CD14-positive monocyte (primary cell): ENCODE measurements at regions not wholly inside any gene's neighbourhood (a gene's known extent, or its start where the extent isn't known, plus 50 kb on each side); places are given as distances from the start of the nearest gene placed in this dataset.

Experiments used
- DNase-seq, 3 donors: peaks; one replicate each; pipeline ENCODE4 v3.0.0-alpha.2; 2011 to 2022
- H2AFZ ChIP-seq: 2 replicates; pipeline ENCODE4 v1.6.0; 2012; ENCODE audit warnings: mild to moderate bottlenecking, low read depth, low read length, inconsistent platforms; ENCODE audit not compliant: insufficient read depth, poor library complexity, severe bottlenecking
- H3K27ac ChIP-seq, 2 donors: 1 replicate in 1 of 2; 2 replicates in 1 of 2; pipeline ENCODE4 v1.5.1; 2012 to 2013; ENCODE audit warnings: low read length in 2 of 2, control low read depth in 1 of 2, inconsistent platforms in 1 of 2, low read depth in 1 of 2, mild to moderate bottlenecking in 1 of 2
- H3K27me3 ChIP-seq, 2 donors: one replicate each; pipeline versions ENCODE4 v1.6.0 to v1.6.1; 2011 to 2013; ENCODE audit warnings: low read length in 2 of 2; ENCODE audit not compliant: control insufficient read depth in 2 of 2, insufficient read depth in 2 of 2
- H3K36me3 ChIP-seq, 2 donors: replicated peaks in 1 of 2; 1 replicate in 1 of 2; 2 replicates in 1 of 2; pipeline versions ENCODE4 v1.5.1 to v1.6.1; 2012 to 2013; ENCODE audit warnings: low read length in 2 of 2, control low read depth in 1 of 2, inconsistent platforms in 1 of 2, mild to moderate bottlenecking in 1 of 2; ENCODE audit not compliant: insufficient read depth in 2 of 2, control insufficient read depth in 1 of 2
- H3K4me1 ChIP-seq, 2 donors: 1 replicate in 1 of 2; 2 replicates in 1 of 2; pipeline versions ENCODE4 v1.5.1 to v1.6.1; 2012 to 2013; ENCODE audit warnings: low read length in 2 of 2, control low read depth in 1 of 2, inconsistent platforms in 1 of 2, mild to moderate bottlenecking in 1 of 2, moderate library complexity in 1 of 2; ENCODE audit not compliant: insufficient read depth in 2 of 2, control insufficient read depth in 1 of 2
- H3K4me2 ChIP-seq: replicated peaks from 2 replicates; pipeline ENCODE3; 2012; ENCODE audit warnings: low read length, moderate library complexity, mild to moderate bottlenecking; ENCODE audit not compliant: poor library complexity, severe bottlenecking; ENCODE audit errors: extremely low read depth
- H3K4me3 ChIP-seq, 3 experiments: fragments of 200-600 bp in 1 of 3; sonication (generic) in 1 of 3; replicated peaks in 1 of 3; 1 replicate in 2 of 3; 2 replicates in 1 of 3; pipeline ENCODE4 v1.5.1; 2011 to 2013; ENCODE audit warnings: low read length in 3 of 3, mild to moderate bottlenecking in 3 of 3, control low read depth in 2 of 3, low read depth in 2 of 3, inconsistent platforms in 1 of 3, moderate library complexity in 1 of 3
- H3K79me2 ChIP-seq: 2 replicates; pipeline ENCODE4 v1.6.0; 2012; ENCODE audit warnings: mild to moderate bottlenecking, control low read depth, inconsistent platforms, low read length, moderate library complexity; ENCODE audit not compliant: insufficient read depth
- H3K9ac ChIP-seq: 2 replicates; pipeline ENCODE4 v1.6.0; 2017; ENCODE audit warnings: low read length, mild to moderate bottlenecking; ENCODE audit not compliant: insufficient read depth, poor library complexity, severe bottlenecking
- H3K9me3 ChIP-seq, 2 donors: replicated peaks in 1 of 2; 1 replicate in 1 of 2; 2 replicates in 1 of 2; pipeline versions ENCODE4 v1.5.1 to v1.6.1; 2012 to 2013; ENCODE audit warnings: low read length in 2 of 2, control low read depth in 1 of 2; ENCODE audit not compliant: control insufficient read depth in 1 of 2, insufficient read depth in 1 of 2
- H4K20me1 ChIP-seq: 2 replicates; pipeline ENCODE4 v1.6.0; 2012; ENCODE audit warnings: mild to moderate bottlenecking, low read length, control low read depth, moderate library complexity; ENCODE audit not compliant: insufficient read depth
- H3K27ac Mint-ChIP-seq, 7 donors: one replicate each; pipeline ENCODE4 v1.8.0; 2020; ENCODE audit warnings: mild to moderate bottlenecking in 7 of 7, mixed read lengths in 7 of 7, moderate library complexity in 6 of 7, inconsistent platforms in 2 of 7
- H3K27me3 Mint-ChIP-seq, 3 donors: one replicate each; pipeline ENCODE4 v1.8.0; 2021 to 2022; ENCODE audit warnings: low read depth in 3 of 3, mild to moderate bottlenecking in 3 of 3, mixed read lengths in 3 of 3, moderate library complexity in 3 of 3, inconsistent platforms in 1 of 3
- H3K36me3 Mint-ChIP-seq, 2 donors: one replicate each; pipeline ENCODE4 v1.8.0; 2020; ENCODE audit warnings: mixed read lengths in 2 of 2, inconsistent platforms in 1 of 2, mild to moderate bottlenecking in 1 of 2
- H3K4me1 Mint-ChIP-seq: one replicate; pipeline ENCODE4 v1.8.0; 2020; ENCODE audit warnings: mild to moderate bottlenecking, mixed read lengths
- H3K4me3 Mint-ChIP-seq, 2 donors: one replicate each; pipeline ENCODE4 v1.8.0; 2020; ENCODE audit warnings: mild to moderate bottlenecking in 2 of 2, mixed read lengths in 2 of 2, moderate library complexity in 1 of 2
- H3K9me3 Mint-ChIP-seq, 7 donors: one replicate each; pipeline ENCODE4 v1.8.0; 2020 to 2022; ENCODE audit warnings: mixed read lengths in 7 of 7, mild to moderate bottlenecking in 6 of 7, moderate library complexity in 6 of 7, inconsistent platforms in 2 of 7
- WGBS: methylation state at CpG from one replicate; pipeline ENCODE4 v1.1.5; 2013; ENCODE audit warnings: missing lambda C conversion rate; ENCODE audit not compliant: insufficient coverage; 5-methylcytosine and 5-hydroxymethylcytosine counted together
- intact Hi-C, 2 donors: fragments of 100-400 bp; cut with micrococcal nuclease; formaldehyde crosslinking; loops; one replicate each; pipeline versions ENCODE4 v1.15.0 to v1.15.1; 2023
- TF ChIP-seq, protein P1 (sequence below): fragments of 200-600 bp; IDR thresholded peaks from one replicate; pipeline ENCODE4 v1.8.0; 2022; ENCODE audit warnings: antibody characterized with exemption, mild to moderate bottlenecking

DNA sequence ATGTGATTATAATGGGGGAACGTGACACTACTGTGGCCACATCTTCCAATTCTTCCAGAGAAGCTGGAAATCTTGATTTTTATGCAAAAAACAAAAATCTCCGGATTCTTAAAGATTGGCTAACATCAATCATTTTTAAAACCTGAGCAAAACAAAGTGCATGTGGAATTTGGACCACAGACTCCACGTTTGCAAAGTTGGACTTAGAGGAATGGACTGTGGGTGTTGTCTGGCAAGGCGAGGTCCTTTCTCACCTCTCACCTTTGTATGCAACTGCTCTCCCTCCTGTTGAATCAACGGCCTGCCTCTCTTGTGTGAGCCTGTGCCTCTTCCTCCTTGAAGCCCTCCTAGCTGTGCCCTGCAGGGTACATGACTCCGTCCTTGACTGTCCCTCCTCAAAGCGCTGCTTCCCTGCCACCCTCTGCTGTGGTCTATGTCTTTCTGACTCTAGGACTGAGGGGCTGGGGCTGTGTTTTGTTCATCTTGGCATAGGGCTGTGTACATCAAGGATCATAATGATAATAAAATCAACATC lies 122.4 kb downstream of the PHETA1 start:
- H3K36me3 ChIP-seq: no peaks in the 10 kb centered on the region
- peaks cover 5 to 9% of the 10 kb centered on the region in 2 donors for H3K9me3 ChIP-seq
- Mint-ChIP-seq H3K4me3 (no peak overlapping the region), H3K9me3 (peaks cover 4 to 27% (median 11%) of the 10 kb centered on the region in 7 donors), H3K36me3 (no peaks in the 10 kb centered on the region), H3K4me1 (peaks cover 18% of the 10 kb centered on the region), H3K27me3 (peaks cover 0 to under 1% (median 0%) of the 10 kb centered on the region in 3 donors), H3K27ac (no peak overlapping the region)
- no peak overlapping the region for H2AFZ ChIP-seq
- no peaks in the 10 kb centered on the region for H3K27me3 ChIP-seq
- H3K27ac ChIP-seq: no peak overlapping the region
- no peak overlapping the region for H3K9ac ChIP-seq
- DNase-seq: no peak
- H3K4me2 ChIP-seq: no peak overlapping the region
- intact Hi-C loops: no loop called here
- H3K4me3 ChIP-seq: no peak overlapping the region
- H4K20me1 ChIP-seq: no peaks in the 10 kb centered on the region
- TF ChIP-seq, protein P1, sequence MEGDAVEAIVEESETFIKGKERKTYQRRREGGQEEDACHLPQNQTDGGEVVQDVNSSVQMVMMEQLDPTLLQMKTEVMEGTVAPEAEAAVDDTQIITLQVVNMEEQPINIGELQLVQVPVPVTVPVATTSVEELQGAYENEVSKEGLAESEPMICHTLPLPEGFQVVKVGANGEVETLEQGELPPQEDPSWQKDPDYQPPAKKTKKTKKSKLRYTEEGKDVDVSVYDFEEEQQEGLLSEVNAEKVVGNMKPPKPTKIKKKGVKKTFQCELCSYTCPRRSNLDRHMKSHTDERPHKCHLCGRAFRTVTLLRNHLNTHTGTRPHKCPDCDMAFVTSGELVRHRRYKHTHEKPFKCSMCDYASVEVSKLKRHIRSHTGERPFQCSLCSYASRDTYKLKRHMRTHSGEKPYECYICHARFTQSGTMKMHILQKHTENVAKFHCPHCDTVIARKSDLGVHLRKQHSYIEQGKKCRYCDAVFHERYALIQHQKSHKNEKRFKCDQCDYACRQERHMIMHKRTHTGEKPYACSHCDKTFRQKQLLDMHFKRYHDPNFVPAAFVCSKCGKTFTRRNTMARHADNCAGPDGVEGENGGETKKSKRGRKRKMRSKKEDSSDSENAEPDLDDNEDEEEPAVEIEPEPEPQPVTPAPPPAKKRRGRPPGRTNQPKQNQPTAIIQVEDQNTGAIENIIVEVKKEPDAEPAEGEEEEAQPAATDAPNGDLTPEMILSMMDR: no peak
- 100% methylated on average over 2 of the region's 7 CpGs for WGBS
- no peaks in the 10 kb centered on the region for H3K79me2 ChIP-seq
- peaks cover 16 to 18% of the 10 kb centered on the region in 2 donors for H3K4me1 ChIP-seq

DNA sequence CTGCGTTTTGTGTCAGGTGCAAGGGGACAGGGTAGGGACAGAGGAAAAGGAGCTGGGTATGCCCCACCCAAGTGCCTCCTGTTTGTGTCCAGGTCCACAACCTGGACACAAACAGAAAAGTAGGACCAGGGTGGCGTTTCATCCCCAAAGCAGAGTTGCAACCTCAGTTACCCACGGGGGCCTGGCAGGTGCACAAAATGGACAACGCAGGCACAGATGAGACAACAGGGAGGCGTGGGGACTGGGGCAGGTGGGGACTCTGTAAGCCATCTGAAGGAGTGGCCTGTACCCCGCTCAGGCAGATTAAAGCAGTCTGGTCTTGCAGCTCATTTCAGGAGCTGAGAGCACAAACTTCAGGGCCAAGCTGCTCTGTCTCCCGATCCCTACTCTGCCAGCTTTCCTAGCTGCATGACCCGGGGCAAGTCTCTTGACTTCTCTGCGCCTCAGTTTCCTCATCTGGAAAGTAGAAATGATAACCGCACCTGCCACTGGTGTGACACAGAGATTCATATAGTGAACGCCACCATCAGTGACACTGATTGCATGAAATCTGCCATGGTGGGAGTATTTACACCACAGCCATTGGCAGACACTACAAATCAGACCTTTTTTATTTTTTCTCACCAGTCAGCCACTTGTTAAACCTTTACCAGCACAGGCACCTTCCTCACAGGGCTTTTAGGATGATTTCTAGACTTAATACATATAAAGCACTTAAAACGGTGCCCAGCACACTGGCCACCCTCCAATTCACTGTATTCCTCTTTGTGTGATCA lies 123.0 kb downstream of the PHETA1 start:
- Histone ChIP-seq H4K20me1 (no peaks in the 10 kb centered on the region), H3K36me3 (no peaks in the 10 kb centered on the region), H3K79me2 (no peaks in the 10 kb centered on the region), H3K9me3 (peaks cover 5 to 9% of the 10 kb centered on the region in 2 donors), H3K27ac (no peak overlapping the region), H3K27me3 (no peaks in the 10 kb centered on the region), H3K9ac (no peak overlapping the region), H3K4me3 (no peak overlapping the region), H2AFZ (no peak overlapping the region), H3K4me2 (no peak overlapping the region), H3K4me1 (peaks cover 16 to 18% of the 10 kb centered on the region in 2 donors)
- 96% methylated on average over 8 of the region's 12 CpGs for WGBS
- intact Hi-C loops: no loop called here
- Mint-ChIP-seq H3K4me1 (peaks cover 23% of the 10 kb centered on the region), H3K27ac (no peak overlapping the region), H3K9me3 (peaks cover 4 to 27% (median 12%) of the 10 kb centered on the region in 7 donors), H3K27me3 (no peaks in the 10 kb centered on the region), H3K4me3 (no peak overlapping the region), H3K36me3 (no peaks in the 10 kb centered on the region)
- no peak for DNase-seq
- TF ChIP-seq, protein P1: no peak
